GM21529 (cell line): ENCODE measurements at regions not wholly inside any gene's neighbourhood (a gene's known extent, or its start where the extent isn't known, plus 50 kb on each side); places are given as distances from the start of the nearest gene placed in this dataset.

Source experiments
- ATAC-seq: cut with Tn5 transposase; IDR thresholded peaks from one replicate; pipeline ENCODE4 v1.9.1; 2021; ENCODE audit not compliant: unreplicated experiment

GRCh38 chr4:83819582-83819981, 283.7 kb downstream of the GPAT3 start:
- ATAC-seq = no peak

GRCh38 chr4:83810428-83810827, 274.5 kb downstream of the GPAT3 start:
- no peak for ATAC-seq

- no peak for ATAC-seq
Observed at GRCh38 chr4:83809581-83809980, 273.7 kb downstream of the GPAT3 start.

GRCh38 chr4:83793481-83793880, 257.6 kb downstream of the GPAT3 start:
- ATAC-seq = no peak

- no peak for ATAC-seq
Observed at GRCh38 chr4:83785891-83786290, 250.0 kb downstream of the GPAT3 start.

GRCh38 chr4:83783215-83783614, 247.3 kb downstream of the GPAT3 start:
- ATAC-seq = no peak

- no peak for ATAC-seq
Observed at GRCh38 chr4:83782591-83782990, 246.7 kb downstream of the GPAT3 start.

- ATAC-seq = no peak
Observed at GRCh38 chr4:83781434-83781833, 245.5 kb downstream of the GPAT3 start.

- no peak for ATAC-seq
Observed at GRCh38 chr4:83780053-83780733, 244.3 kb downstream of the GPAT3 start.

- no peak for ATAC-seq
Observed at GRCh38 chr4:83779103-83780052, 243.5 kb downstream of the GPAT3 start.

GRCh38 chr4:83772685-83773084, 236.8 kb downstream of the GPAT3 start:
- ATAC-seq = no peak

- ATAC-seq = no peak
Observed at GRCh38 chr4:83771113-83771705, 235.3 kb downstream of the GPAT3 start.

GRCh38 chr4:83768146-83768545, 232.2 kb downstream of the GPAT3 start:
- ATAC-seq = no peak

GRCh38 chr4:83767067-83767466, 231.2 kb downstream of the GPAT3 start:
- no peak for ATAC-seq

- no peak for ATAC-seq
Observed at GRCh38 chr4:83759611-83760010, 223.7 kb downstream of the GPAT3 start.

GRCh38 chr4:83758285-83758684, 222.4 kb downstream of the GPAT3 start:
- ATAC-seq = no peak

- no peak for ATAC-seq
Observed at GRCh38 chr4:83757121-83757621, 221.3 kb downstream of the GPAT3 start.

- ATAC-seq = no peak
Observed at GRCh38 chr4:83753260-83753659, 217.4 kb downstream of the GPAT3 start.

GRCh38 chr4:83751336-83751949, 215.5 kb downstream of the GPAT3 start:
- ATAC-seq = no peak

GRCh38 chr4:83748711-83749110, 212.8 kb downstream of the GPAT3 start:
- ATAC-seq = no peak

- ATAC-seq = no peak
Observed at GRCh38 chr4:83738895-83739294, 203.0 kb downstream of the GPAT3 start.
